ENCODE measurements at regions not wholly inside any gene's neighbourhood (a gene's known extent, or its start where the extent isn't known, plus 50 kb on each side); places are given as distances from the start of the nearest gene placed in this dataset.

DNA sequence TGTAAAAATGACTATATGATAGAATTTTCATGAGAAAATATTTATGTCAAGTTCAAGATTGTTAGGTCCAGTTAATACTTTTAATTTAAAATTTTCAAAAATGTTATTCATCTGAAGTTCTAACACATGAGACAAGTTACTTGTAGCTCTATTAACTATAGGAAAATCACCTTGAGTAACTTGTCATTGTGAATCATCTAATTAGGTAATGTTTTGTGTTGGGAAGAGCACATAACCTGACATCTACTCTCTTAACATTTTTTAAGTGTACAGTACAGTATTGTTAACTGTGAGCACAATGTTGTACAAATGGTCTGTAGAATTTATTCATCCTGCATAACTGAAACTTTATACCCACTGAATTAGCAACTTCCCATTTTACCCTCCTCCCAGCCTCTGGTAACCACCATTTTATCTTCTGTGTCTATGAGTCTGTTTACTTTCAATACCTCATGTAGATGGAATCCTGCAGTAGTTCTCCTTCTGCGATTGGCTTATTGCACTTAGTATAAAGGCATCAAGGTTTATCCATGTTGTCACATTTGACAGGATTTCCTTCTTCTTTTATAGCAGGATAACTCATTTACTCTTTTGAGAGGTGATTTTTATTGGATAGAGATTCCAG lies 54.6 kb downstream of the ARL4A start:
- no peak for DNase-seq

DNA sequence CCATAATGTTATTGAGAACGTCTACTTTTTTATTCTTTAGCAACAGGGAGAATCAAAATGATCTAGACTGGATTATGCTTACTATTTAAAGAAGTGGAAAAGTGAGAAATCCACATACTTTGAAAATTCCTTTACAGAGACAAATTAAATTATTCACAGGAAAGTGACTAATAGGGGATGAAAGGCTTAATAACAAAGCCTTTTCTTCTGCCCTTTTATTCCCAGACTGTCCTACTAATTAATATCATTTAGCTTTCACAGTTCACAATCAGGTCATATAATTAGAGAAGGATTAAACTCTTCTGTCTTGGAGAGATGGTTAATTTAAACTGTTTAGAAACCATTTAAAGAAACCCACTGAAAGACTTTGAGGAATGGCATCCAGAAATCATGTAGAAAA lies 58.8 kb downstream of the ARL4A start:
- DNase-seq, result no peak

DNA sequence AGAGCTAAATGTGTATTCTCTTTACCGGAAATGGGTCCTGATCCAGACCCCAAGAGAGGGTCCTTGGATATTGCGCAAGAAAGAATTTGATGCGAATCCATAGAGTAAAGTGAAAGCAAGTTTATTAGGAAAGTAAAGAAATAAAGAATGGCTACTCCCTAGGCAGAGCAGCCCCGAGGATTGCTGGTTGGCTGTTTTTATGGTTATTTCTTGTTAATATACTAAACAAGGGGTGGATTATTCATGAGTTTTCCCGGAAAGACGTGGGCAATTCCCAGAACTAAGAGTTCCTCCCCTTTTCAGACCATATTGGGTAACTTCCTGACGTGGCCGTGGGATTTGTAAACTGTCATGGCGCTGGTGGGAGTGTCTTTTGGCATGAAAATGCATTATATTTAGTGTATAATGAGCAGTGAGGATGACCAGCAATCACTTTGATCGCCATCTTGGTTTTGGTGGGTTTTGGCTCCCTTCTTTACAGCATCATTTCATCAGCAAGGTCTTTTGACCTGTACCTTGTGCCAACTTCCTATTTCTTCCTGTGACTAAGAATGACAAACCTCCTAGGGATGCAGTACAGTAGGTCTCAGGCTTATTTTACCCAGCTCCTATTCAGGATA lies 60.4 kb downstream of the ARL4A start:
- no peak for DNase-seq

DNA sequence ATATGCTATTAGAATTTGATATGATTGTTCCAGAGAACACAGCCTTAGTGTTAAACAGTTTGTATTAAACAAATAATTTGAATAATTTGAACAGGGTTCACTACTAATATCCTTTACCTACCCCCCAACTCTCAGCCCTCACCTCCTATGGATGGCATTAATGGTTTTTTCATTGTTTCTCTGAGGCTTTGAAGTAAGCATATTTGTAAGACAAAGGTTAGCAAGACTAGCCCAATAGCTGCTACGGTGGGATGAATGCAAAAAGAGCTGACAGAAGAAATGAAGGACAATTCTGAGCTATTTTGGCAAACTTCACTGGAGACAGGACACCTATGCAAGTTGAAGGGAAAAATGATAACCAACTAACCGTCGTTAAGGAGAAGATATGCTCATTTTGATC lies 61.6 kb downstream of the ARL4A start:
- DNase-seq, result no peak

DNA sequence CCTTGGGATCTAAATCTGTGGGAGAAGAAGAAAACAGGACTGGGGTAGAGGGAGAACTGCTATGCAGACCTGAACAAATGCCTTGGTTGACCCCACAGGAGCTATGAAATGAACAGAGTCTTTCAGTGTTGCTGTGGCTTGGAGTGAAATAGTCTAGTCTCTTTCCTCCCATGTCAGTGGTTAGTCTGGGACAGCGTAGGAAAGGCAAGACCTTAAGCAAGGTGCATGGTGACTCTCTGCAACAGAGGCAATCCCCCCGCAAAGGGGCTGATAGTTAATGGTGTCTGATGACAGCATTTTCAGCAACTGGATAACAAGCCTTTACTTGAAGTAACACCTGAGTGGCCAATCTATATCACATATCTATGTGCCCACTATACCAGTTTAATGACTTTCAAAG lies 62.3 kb downstream of the ARL4A start:
- DNase-seq, result no peak

DNA sequence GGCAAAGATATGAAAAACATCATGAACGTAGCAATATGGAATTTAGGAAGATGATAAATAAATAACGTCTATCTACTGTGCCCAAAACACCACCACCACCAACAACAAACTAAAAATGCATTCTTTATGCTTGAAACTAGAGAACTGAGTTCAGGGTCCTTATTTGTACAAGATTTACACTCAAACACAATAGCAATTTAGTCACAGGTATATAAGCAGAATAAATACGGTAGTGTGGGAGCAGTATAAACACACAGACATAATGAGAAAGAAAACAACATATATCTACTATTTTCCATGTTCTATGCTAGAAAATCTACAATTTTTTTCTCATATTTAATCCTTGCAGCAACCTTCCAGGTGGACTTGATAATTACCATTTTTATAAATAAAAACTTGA lies 64.3 kb downstream of the ARL4A start:
- DNase-seq, result no peak

DNA sequence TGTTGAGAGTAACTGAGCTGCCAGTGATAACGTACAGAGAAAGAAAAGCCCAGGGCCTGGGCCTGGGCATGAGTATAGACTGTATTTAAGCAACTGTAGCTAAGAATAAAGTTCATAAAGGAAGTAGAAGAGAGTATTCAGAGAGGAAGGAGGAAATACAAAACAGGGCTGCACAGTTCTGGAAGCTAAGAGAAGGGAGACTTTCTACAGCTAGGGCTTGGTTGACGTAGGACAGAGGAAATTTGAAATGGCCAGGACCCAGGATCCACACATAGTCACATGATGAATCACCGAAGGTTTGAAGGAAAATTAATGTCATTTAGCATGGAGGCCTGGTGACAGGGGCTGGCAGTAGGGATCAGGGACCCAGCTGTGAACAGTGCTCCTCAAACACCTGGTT lies 66.7 kb downstream of the ARL4A start:
- no peak for DNase-seq

DNA sequence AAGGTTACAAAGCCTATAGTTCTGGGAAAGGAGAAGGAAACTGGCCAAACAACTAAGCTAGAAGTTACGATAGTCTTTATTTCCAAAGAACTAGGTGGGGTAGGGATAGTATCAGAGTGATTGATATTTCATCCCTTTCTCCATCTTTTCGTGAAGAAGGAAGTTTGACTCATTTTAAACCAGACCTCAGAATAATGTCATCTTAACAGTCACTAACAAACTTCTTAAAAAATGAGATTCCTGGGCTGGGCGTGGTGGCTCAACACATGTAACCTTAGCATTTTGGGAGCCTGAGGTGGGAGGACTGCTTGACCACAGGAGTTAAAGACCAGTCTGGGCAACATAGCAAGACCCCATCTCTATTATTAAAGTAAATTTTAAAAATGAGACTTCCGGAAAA lies 69.4 kb downstream of the ARL4A start:
- DNase-seq, result no peak

DNA sequence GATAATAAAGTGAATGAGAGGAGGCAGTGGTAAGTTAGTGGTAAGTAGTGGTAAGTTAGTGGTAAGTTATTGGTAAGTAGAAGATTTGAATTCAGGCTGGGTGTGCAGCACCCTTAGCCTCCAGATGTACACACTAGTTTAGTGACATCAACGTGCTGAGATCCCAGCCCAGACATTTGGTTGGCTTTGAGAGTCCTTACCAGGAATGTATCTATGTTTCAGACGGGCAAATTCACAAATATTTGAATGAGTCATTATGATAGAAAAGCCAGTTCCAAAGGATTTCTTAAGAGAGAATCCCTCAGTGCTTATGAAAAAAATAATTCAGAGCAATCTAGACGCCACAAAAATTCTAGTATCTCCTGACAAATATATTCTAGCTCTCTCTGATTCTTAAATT lies 70.0 kb downstream of the ARL4A start:
- no peak for DNase-seq

DNA sequence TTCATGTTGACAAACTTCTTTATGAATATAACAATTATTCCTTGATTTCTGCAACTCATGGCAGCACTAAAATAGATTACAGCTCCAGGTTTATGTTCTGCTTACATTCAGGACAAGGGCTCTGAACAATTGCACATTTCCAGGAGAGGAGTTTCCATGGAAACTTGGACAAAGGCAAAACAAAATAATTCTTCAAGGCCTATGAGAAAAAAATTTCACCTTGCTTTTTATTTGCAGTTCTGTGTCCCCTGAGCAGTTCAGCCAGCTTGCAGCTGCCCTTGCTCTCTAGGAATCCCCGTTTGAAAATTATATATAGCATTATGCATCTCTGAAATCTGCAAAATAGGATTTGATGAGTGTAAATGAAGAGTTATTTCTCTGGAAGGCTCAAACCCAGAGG lies 71.7 kb downstream of the ARL4A start:
- DNase-seq, result no peak

DNA sequence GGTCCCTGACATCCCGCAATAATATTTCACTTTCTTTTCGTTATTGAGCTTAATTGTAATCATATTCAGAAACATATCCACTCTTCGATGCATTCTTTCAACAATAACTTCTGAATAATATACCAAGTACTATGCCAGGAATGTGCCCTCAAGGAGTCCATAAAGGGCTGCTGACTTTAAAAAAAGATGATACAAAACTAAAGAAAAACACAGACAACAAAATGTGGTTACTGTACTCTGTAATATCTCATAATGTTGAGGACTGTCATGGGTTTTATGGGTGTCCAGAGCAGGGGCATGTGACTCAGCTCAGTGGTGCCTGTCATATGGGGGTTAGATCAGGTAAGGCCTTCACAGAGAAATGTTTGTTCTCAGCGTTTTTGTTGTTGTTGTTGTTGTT lies 73.7 kb downstream of the ARL4A start:
- DNase-seq, result no peak

DNA sequence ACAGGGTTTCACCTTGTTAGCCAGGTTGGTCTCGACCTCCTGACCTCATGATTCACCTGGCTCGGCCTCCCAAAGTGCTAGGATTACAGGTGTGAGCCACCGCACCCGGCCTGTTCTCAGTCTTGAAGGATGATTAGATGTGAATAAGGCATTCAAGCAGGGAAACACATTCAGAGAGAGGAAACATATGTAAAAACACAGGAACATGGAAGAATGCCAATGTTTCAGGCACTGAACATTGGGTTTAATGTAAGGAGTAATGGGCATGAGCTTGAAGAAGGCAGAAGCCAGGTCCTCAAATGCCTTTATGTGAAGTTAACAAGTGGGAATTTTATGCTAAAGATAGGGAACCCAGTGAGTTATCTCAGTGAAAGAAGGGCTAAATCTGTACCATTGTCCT lies 74.3 kb downstream of the ARL4A start:
- DNase-seq, result no peak

DNA sequence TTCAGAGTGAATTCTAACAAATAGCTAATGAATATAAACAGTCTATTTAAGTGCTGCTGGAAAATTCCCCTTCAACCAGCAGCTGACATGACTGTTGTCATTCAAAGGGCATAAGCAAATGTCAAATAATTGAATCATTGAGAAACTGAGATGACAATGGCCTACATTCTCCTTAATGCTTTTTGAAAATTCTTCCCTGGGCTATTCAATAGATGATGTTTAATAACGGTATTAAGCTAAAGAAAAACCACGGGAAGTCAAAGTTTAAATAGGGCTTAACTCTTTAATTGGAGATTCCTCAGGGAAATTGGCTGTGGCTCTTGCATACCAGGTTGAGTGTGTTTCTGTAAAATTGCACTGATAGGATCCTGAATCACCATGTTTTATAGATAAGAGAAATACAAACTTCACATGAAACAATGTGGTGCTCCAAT lies 77.0 kb downstream of the ARL4A start:
- no peak for DNase-seq

DNA sequence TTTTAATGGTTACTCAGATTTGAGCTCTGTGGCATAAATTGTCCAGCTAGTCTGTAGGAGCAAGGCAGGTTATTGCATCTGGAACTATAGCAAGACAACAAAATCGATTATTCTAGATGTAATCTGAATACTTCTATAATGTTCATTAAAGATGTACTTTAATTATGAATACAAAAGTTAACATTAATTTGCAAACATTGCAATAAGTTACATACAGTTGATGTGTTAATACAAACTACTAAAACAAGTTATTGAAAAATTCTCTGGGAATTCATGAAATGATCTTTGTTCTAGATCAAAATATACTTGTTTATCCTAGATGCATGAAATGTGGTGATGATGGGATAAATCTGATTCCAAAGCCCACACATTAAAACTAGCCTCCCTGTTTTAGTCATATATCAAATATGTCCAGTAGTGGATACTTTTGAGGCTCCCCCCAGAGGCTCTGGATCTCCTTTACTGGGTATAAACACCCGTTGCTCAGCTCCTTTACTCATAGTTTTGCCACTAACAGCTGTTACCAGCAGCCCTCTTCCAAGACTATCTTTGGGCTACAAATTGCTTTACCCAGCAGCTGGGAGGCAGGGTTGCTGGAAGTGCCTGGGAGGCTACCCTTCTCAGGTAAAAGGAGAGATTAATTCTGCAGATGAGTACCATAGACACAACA lies 78.1 kb downstream of the ARL4A start:
- DNase-seq, result no peak

DNA sequence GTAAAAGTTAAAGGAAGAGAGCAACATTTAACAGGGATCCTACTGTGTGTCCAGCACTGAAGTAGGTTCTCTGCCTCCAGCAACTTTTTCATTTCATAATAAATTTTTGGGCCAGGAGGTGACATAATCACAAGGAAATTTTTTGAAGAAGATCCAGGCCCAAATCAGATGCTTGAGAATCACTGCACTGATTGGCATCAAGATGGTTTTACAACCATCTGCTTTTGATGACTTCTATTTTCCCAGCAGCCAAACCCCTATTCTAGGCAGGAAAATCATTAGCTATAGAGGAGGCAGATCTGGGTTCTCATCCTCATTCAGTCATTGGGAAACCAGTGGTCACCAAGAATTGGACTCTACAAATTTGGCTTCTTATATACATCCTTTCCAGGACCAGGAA lies 79.0 kb downstream of the ARL4A start:
- DNase-seq, result no peak

DNA sequence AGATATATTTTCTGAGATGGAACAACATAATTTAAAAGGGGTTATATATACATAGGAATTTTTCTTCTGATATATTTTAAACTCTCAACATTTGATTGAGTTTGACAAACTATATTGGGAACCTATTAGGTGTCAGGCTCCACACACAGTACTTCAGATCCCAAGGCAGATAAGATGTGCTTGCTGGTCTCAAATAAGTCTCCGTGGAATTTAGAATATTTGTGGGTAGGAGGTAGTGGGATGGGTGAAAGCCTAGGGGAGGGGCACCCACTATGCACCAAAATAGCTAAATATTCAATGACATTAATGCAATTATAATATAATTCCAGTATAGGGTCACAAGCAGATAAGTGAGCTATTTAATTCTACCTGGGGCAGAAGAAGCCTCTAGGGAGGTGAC lies 81.5 kb downstream of the ARL4A start:
- DNase-seq, result no peak

DNA sequence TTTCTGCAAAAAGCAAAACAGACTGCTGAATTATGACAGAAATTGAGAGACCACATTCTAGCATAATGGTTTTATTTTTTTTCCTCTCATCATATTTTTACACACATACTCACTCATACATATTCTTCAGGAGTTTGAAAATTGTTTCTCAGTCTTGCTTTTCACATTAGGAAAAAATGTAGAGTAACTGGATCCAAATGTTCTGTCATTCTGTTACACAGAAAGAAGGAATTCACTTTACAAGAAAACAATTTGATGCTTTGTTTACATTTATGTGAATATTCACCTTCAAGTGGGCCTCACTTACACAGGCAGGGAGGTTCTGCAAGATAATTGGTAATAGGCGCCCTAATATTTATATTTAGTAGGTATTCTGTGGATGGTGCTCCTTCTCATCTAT lies 82.0 kb downstream of the ARL4A start:
- DNase-seq, result no peak

DNA sequence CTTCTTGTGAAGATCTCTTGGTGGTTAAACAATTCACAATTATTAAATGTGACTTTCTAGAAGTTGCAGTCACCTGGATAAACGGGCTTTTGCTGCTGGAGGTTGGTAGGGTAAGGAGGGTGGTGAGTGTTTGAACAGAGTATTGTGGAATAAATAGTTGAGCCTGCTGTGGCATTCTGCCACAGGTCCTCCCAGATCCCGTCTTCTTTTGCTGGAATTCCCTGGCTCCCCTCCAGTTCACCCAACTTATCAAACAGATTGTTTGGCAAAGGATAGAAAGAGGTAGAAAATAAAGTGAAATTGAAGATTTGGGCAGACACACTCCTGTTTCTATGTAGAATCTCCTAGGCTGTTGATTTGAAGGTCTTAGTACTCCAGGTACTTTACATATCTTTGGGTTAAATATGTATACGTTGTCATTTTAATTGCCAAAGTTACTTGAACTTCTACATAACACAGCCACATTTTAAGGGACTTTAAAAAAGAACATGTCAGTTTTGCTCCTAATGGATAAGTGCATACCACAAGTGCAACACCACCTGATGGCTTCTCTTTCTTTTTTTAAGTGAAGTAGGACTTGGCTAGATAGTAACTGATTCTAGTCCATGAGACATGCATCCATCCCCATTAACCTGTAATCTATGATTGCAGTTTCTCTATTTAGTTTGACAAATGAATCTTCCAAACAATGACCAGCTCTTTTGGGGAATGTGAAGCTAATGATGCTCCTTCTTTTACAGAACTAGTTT lies 83.0 kb downstream of the ARL4A start:
- DNase-seq, result no peak

DNA sequence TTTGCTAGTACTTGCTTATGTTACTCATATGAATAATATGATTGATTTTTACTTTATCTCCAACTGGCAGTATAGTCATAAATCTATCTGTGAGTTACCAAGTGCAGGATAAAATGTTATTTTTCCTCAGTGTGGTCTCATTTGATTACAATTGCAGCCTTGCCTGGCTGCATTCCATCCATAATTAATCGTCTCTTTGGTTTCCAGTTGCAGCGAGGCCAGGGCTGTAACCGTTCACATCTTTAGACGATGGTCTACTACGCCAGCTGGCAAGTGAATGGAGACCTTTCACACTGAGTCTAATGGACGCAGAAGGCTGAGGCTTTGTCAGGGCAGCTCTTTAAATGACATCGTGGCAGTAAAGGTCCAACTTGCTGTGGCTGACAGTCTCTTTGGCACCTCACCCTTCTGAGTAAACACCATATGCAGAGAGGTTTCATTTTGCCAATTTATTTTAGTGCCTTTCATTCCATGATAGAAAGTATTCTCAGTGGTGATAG lies 84.0 kb downstream of the ARL4A start:
- no peak for DNase-seq

DNA sequence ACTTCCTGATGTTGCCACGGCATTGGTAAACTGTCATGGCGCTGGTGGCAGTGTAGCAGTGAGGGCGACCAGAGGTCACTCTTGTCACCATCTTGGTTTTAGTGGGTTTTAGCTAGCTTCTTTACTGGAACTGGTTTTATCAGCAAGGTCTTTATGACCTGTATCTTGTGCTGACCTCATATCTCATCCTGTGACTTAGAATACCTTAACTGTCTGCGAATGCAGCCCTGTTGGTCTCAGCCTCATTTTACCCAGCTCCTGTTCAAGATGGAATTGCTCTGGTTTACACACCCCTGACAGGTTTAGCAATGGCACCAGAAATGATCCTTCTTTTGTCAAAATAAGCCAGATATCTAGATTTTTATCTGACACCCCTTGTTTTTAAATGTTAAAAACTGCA lies 85.3 kb downstream of the ARL4A start:
- DNase-seq, result no peak

DNA sequence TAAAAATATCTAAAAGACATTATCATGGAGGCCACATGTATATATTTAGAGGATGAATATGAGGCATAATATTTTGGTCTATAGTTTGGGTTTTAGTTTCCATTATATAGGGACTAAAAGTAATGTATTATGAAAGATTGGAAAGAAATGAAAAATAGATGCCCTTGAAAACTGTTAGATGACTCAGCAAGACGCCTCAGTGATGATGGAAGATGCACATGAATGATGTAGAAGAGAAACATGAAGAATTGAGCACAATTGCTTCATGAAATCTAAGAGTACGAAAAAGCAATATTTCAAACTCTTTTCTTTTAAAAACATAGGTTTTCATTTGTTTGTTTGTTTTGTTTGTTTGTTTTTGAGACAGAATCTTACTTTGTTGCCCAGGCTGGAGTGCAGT lies 89.8 kb downstream of the ARL4A start:
- no peak for DNase-seq

DNA sequence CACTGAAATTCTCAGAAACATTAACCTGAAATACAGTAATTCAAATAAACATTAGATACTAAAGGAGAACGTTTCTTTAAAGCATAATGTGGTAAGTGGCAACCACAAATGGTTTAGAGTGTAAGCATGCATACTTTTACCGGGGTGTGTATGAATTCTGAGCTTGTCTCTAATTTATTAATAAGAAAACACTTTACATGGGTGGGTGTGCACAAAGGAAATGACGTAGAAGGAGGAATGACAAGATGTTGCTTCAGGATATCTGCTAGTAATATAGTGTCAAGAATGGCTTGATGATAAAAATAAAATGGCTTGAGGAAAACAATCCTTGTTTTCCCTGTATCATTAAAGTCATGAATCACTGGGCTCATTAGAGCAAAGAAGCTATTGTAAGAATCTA lies 92.5 kb downstream of the ARL4A start:
- DNase-seq, result no peak

DNA sequence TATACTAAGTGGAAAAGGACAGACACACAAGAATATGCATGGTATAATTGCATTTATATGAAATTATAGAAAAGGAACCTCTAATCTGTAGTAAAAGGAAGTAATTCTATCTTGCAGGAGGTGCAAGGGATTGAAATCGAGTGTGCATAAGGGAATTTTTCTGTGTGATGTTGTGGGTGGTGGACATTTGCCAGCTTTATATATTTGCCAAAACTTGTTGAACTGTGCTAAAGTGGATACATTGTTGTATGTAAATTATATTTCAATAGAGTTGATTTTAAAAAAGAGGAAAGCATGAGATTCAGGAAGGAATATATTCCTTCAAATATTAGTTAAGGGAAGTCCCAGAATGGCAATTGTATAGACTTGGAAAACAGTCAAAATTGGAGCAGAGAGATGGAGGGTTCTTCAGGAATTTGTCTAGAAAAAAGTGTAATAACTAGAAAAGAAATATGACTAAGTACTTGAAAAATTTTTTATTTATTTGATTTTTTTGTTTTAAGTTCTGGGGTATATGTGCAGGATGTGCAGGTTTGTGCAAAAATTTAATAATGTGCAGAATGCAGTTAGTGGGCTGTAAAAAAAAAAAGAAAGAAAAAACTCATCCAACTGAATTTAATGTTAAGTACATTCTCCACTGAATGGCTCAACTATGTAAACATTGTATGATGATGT lies 96.1 kb downstream of the ARL4A start:
- no peak for DNase-seq

Data from CD4-positive, alpha-beta T cell treated with Interleukin-6 for 4 hours (primary cell).